HepG2 (cell line): ENCODE measurements at regions not wholly inside any gene's neighbourhood (a gene's known extent, or its start where the extent isn't known, plus 50 kb on each side); places are given as distances from the start of the nearest gene placed in this dataset.
A peak's percentile ranks its signal among the peaks of the same experiment; 100 is the strongest.

Source experiments
- ARID5B ChIP-seq: IDR thresholded peaks from 2 replicates; pipeline ENCODE4 v1.4.0; 2020; ENCODE audit warnings: mild to moderate bottlenecking, missing genetic modification reagents
- BCL6 ChIP-seq: IDR thresholded peaks from 2 replicates; pipeline ENCODE4 v1.6.1; 2016; ENCODE audit warnings: missing genetic modification reagents, missing compliant biosample characterization
- CEBPG ChIP-seq: IDR thresholded peaks from 2 replicates; pipeline ENCODE4 v1.6.1; 2016
- EP300 ChIP-seq, 3 experiments: sonication (generic) in 1 of 3; formaldehyde crosslinking in 1 of 3; IDR thresholded peaks; 2 replicates each; pipeline versions ENCODE4 v1.5.1 to v1.6.1; 2011 to 2020; ENCODE audit warnings: low read depth in 2 of 3, low read length in 2 of 3, borderline replicate concordance in 1 of 3, improper control_type of control experiment in 1 of 3, mild to moderate bottlenecking in 1 of 3, missing genetic modification reagents in 1 of 3, moderate library complexity in 1 of 3
- FOXA1 ChIP-seq, 2 experiments: fragments of 450-650 bp in 1 of 2; sonication (generic) in 1 of 2; formaldehyde crosslinking in 1 of 2; IDR thresholded peaks; 2 replicates each; pipeline versions ENCODE4 v1.4.0 to v1.6.1; 2016 to 2020; ENCODE audit warnings: missing genetic modification reagents in 1 of 2
- HIC2 ChIP-seq: sonication (generic); formaldehyde crosslinking; IDR thresholded peaks from 2 replicates; pipeline ENCODE4 v1.9.0; 2022; ENCODE audit warnings: low read depth, missing genetic modification reagents
- KLF11 ChIP-seq: IDR thresholded peaks from 2 replicates; pipeline ENCODE4 v1.6.1; 2016; ENCODE audit warnings: missing compliant biosample characterization
- MAFK ChIP-seq, 2 experiments: IDR thresholded peaks in 1 of 2; conservative IDR thresholded peaks in 1 of 2; 2 replicates each; pipeline ENCODE4 v1.6.1; 2011; ENCODE audit warnings: improper control_type of control experiment in 2 of 2, low read length in 2 of 2
- MTA3 ChIP-seq: sonication (generic); formaldehyde crosslinking; IDR thresholded peaks from 2 replicates; pipeline ENCODE4 v1.4.0; 2020; ENCODE audit warnings: missing genetic modification reagents
- NR2F1 ChIP-seq, 2 experiments: fragments of 450-650 bp in 1 of 2; formaldehyde crosslinking in 1 of 2; IDR thresholded peaks; 2 replicates each; pipeline versions ENCODE4 v1.5.0 to v1.6.1; 2016 to 2020; ENCODE audit warnings: mild to moderate bottlenecking in 1 of 2, missing compliant biosample characterization in 1 of 2, missing genetic modification reagents in 1 of 2, moderate library complexity in 1 of 2
- SAFB2 ChIP-seq: sonication (generic); formaldehyde crosslinking; IDR thresholded peaks from 2 replicates; pipeline ENCODE4 v1.5.1; 2020; ENCODE audit warnings: missing genetic modification reagents, low read depth, mild to moderate bottlenecking, borderline replicate concordance
- TEAD3 ChIP-seq: optimal IDR thresholded peaks from 2 replicates; pipeline ENCODE3; 2016; ENCODE audit warnings: borderline replicate concordance
- ZNF12 ChIP-seq: sonication (generic); formaldehyde crosslinking; IDR thresholded peaks from 2 replicates; pipeline ENCODE4 v1.5.0; 2020; ENCODE audit warnings: missing genetic modification reagents
- ZNF354B ChIP-seq: sonication (generic); formaldehyde crosslinking; IDR thresholded peaks from 2 replicates; pipeline ENCODE4 v1.8.0; 2022; ENCODE audit warnings: mild to moderate bottlenecking, missing genetic modification reagents
- ZNF704 ChIP-seq: sonication (generic); formaldehyde crosslinking; IDR thresholded peaks from 2 replicates; pipeline ENCODE4 v1.8.1; 2023; ENCODE audit warnings: mild to moderate bottlenecking, inconsistent platforms, moderate library complexity, missing genetic modification reagents, borderline replicate concordance
- TF ChIP-seq, protein P1 (sequence below): sonication (generic); formaldehyde crosslinking; IDR thresholded peaks from 2 replicates; pipeline ENCODE4 v1.5.0; 2020; ENCODE audit warnings: missing genetic modification reagents

- peak in 1 of 2 experiments; percentile 4; a peak in 1 of 4 replicates for TF ChIP-seq EP300 (IDR thresholded peaks at IDR 0.05; ENCODE audit: low read depth in 2 of 2, low read length in 2 of 2)
- no peak for TF ChIP-seq EP300 (CRISPR knock-in tag; IDR thresholded peaks at IDR 0.05; ENCODE audit: borderline replicate concordance)
- TF ChIP-seq ARID5B, result peak; percentile 58; the same call in 1 of the 2 replicates
- TF ChIP-seq ZNF704 (CRISPR knock-in tag), result no peak
- TF ChIP-seq SAFB2 (CRISPR knock-in tag), result no peak
- TF ChIP-seq HIC2 (CRISPR knock-in tag), result no peak; the same call in 1 of the 2 replicates
- no peak for TF ChIP-seq MTA3 (CRISPR knock-in tag)
- peak; percentile 36 to 75 for TF ChIP-seq MAFK (conservative IDR thresholded peaks at IDR 0.05 in 1 of 2, IDR thresholded peaks at IDR 0.05 in 1 of 2; ENCODE audit: low read length in 2 of 2)
- TF ChIP-seq, protein P1, sequence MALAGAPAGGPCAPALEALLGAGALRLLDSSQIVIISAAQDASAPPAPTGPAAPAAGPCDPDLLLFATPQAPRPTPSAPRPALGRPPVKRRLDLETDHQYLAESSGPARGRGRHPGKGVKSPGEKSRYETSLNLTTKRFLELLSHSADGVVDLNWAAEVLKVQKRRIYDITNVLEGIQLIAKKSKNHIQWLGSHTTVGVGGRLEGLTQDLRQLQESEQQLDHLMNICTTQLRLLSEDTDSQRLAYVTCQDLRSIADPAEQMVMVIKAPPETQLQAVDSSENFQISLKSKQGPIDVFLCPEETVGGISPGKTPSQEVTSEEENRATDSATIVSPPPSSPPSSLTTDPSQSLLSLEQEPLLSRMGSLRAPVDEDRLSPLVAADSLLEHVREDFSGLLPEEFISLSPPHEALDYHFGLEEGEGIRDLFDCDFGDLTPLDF (CRISPR knock-in tag), result no peak
- 0 out of 2 replicates have a peak, but pooled peaks have one; percentile 12 for TF ChIP-seq ZNF12 (CRISPR knock-in tag)
- peak; percentile 57; the same call in 1 of the 2 replicates for TF ChIP-seq BCL6 (CRISPR knock-in tag)
- TF ChIP-seq ZNF354B (CRISPR knock-in tag), result no peak
- 0 out of 4 replicates have a peak, but pooled peaks of 1 of the 2 experiments have one; percentile 34 for TF ChIP-seq NR2F1 (CRISPR knock-in tag; IDR thresholded peaks at IDR 0.05)
- no peak for TF ChIP-seq KLF11
- TF ChIP-seq FOXA1 (IDR thresholded peaks at IDR 0.05), result no peak
- TF ChIP-seq FOXA1 (CRISPR knock-in tag; IDR thresholded peaks at IDR 0.05), result no peak
- TF ChIP-seq TEAD3 (CRISPR knock-in tag), result peak; percentile 12
- no peak; the same call in 1 of the 2 replicates for TF ChIP-seq CEBPG (CRISPR knock-in tag)
Measured at GRCh38 chr7:24456526-24457218, 116.6 kb upstream of the PALS2 start (continued).
